Neural cell (in vitro differentiated cells): ENCODE measurements at regions not wholly inside any gene's neighbourhood (a gene's known extent, or its start where the extent isn't known, plus 50 kb on each side); places are given as distances from the start of the nearest gene placed in this dataset.

Experiments used
- H2AFZ ChIP-seq: fragments of 200-600, 300-800 bp; sonication (generic), shearing (Covaris generic); 2 replicates; pipeline ENCODE4 v1.6.0; 2014; ENCODE audit warnings: low read depth, mild to moderate bottlenecking, antibody characterized with exemption, low read length, moderate library complexity
- H3F3A ChIP-seq: fragments of 200-600 bp; shearing (Covaris generic); 2 replicates; pipeline ENCODE4 v1.6.1; 2016; ENCODE audit warnings: mild to moderate bottlenecking, moderate library complexity, mixed read lengths, antibody characterized with exemption, low read length; ENCODE audit not compliant: insufficient read depth, poor library complexity, severe bottlenecking
- H3K27ac ChIP-seq: fragments of 200-600, 300-800 bp; sonication (generic), shearing (Covaris generic); 2 replicates; pipeline ENCODE4 v1.5.1; 2014; ENCODE audit warnings: mild to moderate bottlenecking, low read length, moderate library complexity
- H3K27me3 ChIP-seq: fragments of 300-800, 200-600 bp; sonication (generic), shearing (Covaris generic); 2 replicates; pipeline ENCODE4 v1.6.0; 2014; ENCODE audit warnings: mild to moderate bottlenecking, low read depth, low read length, moderate library complexity; ENCODE audit not compliant: insufficient read depth
- H3K36me3 ChIP-seq: fragments of 300-800, 200-600 bp; sonication (generic), shearing (Covaris generic); 2 replicates; pipeline ENCODE4 v1.5.1; 2014; ENCODE audit warnings: mild to moderate bottlenecking, antibody characterized with exemption, low read length, moderate library complexity; ENCODE audit not compliant: insufficient read depth
- H3K4me2 ChIP-seq: fragments of 300-800, 200-600 bp; sonication (generic), shearing (Covaris generic); 2 replicates; pipeline ENCODE4 v1.6.0; 2014; ENCODE audit warnings: mild to moderate bottlenecking, low read length
- H3K4me3 ChIP-seq: fragments of 300-800, 200-600 bp; sonication (generic), shearing (Covaris generic); 2 replicates; pipeline ENCODE4 v1.5.1; 2014; ENCODE audit warnings: mild to moderate bottlenecking, low read length, moderate library complexity
- H3K79me2 ChIP-seq: fragments of 200-600 bp; shearing (Covaris generic); replicated peaks from 2 replicates; pipeline ENCODE4 v1.6.0; 2014; ENCODE audit warnings: mild to moderate bottlenecking, low read length, moderate library complexity; ENCODE audit not compliant: insufficient read depth
- H3K9ac ChIP-seq: fragments of 300-800, 200-600 bp; sonication (generic), shearing (Covaris generic); 2 replicates; pipeline ENCODE4 v1.6.1; 2016; ENCODE audit warnings: mild to moderate bottlenecking, low read length, mixed read lengths
- H3K9me2 ChIP-seq: fragments of 200-600 bp; shearing (Covaris generic); 2 replicates; pipeline ENCODE4 v1.6.1; 2016; ENCODE audit warnings: mild to moderate bottlenecking, low read length, mixed read lengths; ENCODE audit not compliant: insufficient read depth
- H3K9me3 ChIP-seq: fragments of 200-600, 300-800 bp; sonication (generic), shearing (Covaris generic); 2 replicates; pipeline ENCODE4 v1.6.1; 2016; ENCODE audit warnings: mild to moderate bottlenecking, mixed run types, low read length, moderate library complexity, mixed read lengths
- H4K20me1 ChIP-seq: fragments of 200-600 bp; shearing (Covaris generic); 2 replicates; pipeline ENCODE4 v1.6.1; 2016; ENCODE audit warnings: mild to moderate bottlenecking, mixed run types; ENCODE audit not compliant: insufficient read depth
- EP300 ChIP-seq: fragments of 450-650 bp; conservative IDR thresholded peaks from 2 replicates; pipeline ENCODE4 v1.6.1; 2014; ENCODE audit warnings: antibody characterized with exemption, mild to moderate bottlenecking, moderate library complexity; ENCODE audit not compliant: poor library complexity, severe bottlenecking
- EZH2 ChIP-seq: fragments of 200-600, 300-800 bp; shearing (Covaris generic), sonication (generic); IDR thresholded peaks from 2 replicates; pipeline ENCODE4 v1.6.1; 2014; ENCODE audit warnings: antibody characterized with exemption, low read length, borderline replicate concordance, mild to moderate bottlenecking; ENCODE audit not compliant: insufficient read depth, poor library complexity, severe bottlenecking
- MXI1 ChIP-seq: fragments of 450-650 bp; conservative IDR thresholded peaks from 2 replicates; pipeline ENCODE4 v1.6.1; 2014; ENCODE audit warnings: antibody characterized with exemption, mild to moderate bottlenecking; ENCODE audit not compliant: poor library complexity, severe bottlenecking
- POLR2AphosphoS5 ChIP-seq: IDR thresholded peaks from 2 replicates; pipeline ENCODE4 v1.6.1; 2012
- RAD21 ChIP-seq: fragments of 450-650 bp; conservative IDR thresholded peaks from 2 replicates; pipeline ENCODE4 v1.6.1; 2014; ENCODE audit warnings: antibody characterized with exemption, mild to moderate bottlenecking, moderate library complexity
- SMC3 ChIP-seq: fragments of 450-650 bp; conservative IDR thresholded peaks from 2 replicates; pipeline ENCODE4 v1.6.1; 2014; ENCODE audit warnings: antibody characterized with exemption, mild to moderate bottlenecking, moderate library complexity; ENCODE audit not compliant: poor library complexity
- TAF1 ChIP-seq: IDR thresholded peaks from 2 replicates; pipeline ENCODE4 v1.6.1; 2012; ENCODE audit warnings: low read depth
- TF ChIP-seq, protein P1 (sequence below): IDR thresholded peaks from 2 replicates; pipeline ENCODE4 v1.6.1; 2012; ENCODE audit warnings: borderline replicate concordance
- TF ChIP-seq, protein P2 (sequence below): fragments of 450-650 bp; IDR thresholded peaks from 2 replicates; pipeline ENCODE4 v1.5.1; 2014; ENCODE audit warnings: antibody characterized with exemption, mild to moderate bottlenecking, moderate library complexity; ENCODE audit not compliant: poor library complexity, severe bottlenecking

DNA sequence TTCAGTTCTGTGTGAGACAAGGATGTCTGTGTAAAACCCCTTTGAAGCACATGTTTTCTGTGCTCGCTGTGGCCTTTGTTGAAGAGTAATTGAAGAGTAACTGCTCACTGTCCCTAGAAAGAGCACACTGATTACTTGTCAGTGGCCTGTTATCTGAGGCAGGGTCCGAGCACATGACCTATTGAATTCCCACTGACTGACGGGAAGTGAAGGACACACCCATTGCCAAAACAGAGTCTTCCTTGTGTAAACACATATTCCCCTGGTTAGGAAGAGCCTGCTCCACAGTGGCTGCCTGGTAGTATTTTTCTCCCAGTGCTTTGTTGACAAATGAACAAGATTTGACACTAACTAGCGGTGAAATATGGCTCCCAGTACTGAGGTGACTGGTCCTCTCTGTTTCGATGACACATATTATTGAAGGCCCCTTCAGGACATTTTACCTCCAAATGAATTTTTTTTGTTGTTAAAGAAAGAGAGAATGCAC, 148.5 kb upstream of the GYPC start:
- H3K9me2 ChIP-seq: no peaks in the 10 kb centered on the region
- H3K27ac ChIP-seq: no peak overlapping the region
- no peak overlapping the region for H3K4me2 ChIP-seq
- H4K20me1 ChIP-seq: no peaks in the 10 kb centered on the region
- no peak overlapping the region for H3K4me3 ChIP-seq
- no peaks in the 10 kb centered on the region for H3K9me3 ChIP-seq
- H2AFZ ChIP-seq: no peak overlapping the region
- no peaks in the 10 kb centered on the region for H3K36me3 ChIP-seq
- H3K9ac ChIP-seq: no peak overlapping the region
- H3K27me3 ChIP-seq: no peaks in the 10 kb centered on the region
- H3K79me2 ChIP-seq: no peaks in the 10 kb centered on the region
- no peak for TF ChIP-seq SMC3
- TF ChIP-seq EP300: no peak
- no peak for TF ChIP-seq MXI1
- TF ChIP-seq, protein P1, sequence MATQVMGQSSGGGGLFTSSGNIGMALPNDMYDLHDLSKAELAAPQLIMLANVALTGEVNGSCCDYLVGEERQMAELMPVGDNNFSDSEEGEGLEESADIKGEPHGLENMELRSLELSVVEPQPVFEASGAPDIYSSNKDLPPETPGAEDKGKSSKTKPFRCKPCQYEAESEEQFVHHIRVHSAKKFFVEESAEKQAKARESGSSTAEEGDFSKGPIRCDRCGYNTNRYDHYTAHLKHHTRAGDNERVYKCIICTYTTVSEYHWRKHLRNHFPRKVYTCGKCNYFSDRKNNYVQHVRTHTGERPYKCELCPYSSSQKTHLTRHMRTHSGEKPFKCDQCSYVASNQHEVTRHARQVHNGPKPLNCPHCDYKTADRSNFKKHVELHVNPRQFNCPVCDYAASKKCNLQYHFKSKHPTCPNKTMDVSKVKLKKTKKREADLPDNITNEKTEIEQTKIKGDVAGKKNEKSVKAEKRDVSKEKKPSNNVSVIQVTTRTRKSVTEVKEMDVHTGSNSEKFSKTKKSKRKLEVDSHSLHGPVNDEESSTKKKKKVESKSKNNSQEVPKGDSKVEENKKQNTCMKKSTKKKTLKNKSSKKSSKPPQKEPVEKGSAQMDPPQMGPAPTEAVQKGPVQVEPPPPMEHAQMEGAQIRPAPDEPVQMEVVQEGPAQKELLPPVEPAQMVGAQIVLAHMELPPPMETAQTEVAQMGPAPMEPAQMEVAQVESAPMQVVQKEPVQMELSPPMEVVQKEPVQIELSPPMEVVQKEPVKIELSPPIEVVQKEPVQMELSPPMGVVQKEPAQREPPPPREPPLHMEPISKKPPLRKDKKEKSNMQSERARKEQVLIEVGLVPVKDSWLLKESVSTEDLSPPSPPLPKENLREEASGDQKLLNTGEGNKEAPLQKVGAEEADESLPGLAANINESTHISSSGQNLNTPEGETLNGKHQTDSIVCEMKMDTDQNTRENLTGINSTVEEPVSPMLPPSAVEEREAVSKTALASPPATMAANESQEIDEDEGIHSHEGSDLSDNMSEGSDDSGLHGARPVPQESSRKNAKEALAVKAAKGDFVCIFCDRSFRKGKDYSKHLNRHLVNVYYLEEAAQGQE: no peak
- TF ChIP-seq, protein P2, sequence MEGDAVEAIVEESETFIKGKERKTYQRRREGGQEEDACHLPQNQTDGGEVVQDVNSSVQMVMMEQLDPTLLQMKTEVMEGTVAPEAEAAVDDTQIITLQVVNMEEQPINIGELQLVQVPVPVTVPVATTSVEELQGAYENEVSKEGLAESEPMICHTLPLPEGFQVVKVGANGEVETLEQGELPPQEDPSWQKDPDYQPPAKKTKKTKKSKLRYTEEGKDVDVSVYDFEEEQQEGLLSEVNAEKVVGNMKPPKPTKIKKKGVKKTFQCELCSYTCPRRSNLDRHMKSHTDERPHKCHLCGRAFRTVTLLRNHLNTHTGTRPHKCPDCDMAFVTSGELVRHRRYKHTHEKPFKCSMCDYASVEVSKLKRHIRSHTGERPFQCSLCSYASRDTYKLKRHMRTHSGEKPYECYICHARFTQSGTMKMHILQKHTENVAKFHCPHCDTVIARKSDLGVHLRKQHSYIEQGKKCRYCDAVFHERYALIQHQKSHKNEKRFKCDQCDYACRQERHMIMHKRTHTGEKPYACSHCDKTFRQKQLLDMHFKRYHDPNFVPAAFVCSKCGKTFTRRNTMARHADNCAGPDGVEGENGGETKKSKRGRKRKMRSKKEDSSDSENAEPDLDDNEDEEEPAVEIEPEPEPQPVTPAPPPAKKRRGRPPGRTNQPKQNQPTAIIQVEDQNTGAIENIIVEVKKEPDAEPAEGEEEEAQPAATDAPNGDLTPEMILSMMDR: no peak
- TF ChIP-seq EZH2: no peak
- TF ChIP-seq RAD21: no peak
- no peak for TF ChIP-seq TAF1
- TF ChIP-seq POLR2AphosphoS5: no peak
- H3F3A ChIP-seq: peaks cover 3% of the 10 kb centered on the region

DNA sequence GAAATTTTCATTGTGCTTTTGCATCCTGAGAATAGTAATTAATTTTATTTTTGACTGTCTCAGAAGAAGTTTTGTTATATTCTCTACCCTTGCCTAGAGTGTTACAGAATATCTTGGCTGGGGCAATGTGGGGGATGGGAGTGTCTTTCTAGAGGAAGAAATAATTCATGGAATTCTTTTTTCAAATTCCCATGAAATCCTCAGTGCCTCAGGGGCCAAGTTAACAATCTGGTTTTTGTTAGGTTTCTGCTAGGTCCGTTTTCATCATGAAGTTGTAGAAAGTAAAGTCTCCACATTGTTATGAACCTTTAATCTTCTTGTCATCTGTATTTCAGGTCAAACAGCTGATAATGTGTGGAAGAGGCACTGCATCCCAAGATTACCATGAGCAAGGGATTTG, 145.6 kb upstream of the GYPC start:
- no peaks in the 10 kb centered on the region for H4K20me1 ChIP-seq
- H3K27me3 ChIP-seq: no peaks in the 10 kb centered on the region
- no peak for TF ChIP-seq MXI1
- TF ChIP-seq TAF1: no peak
- TF ChIP-seq EP300: no peak
- no peak for TF ChIP-seq POLR2AphosphoS5
- no peak for TF ChIP-seq EZH2
- TF ChIP-seq RAD21: no peak
- no peak for TF ChIP-seq SMC3
- TF ChIP-seq, protein P2: no peak
- TF ChIP-seq, protein P1: no peak
- H3K79me2 ChIP-seq: no peaks in the 10 kb centered on the region
- H3K36me3 ChIP-seq: no peaks in the 10 kb centered on the region
- no peaks in the 10 kb centered on the region for H3K9me3 ChIP-seq
- no peak overlapping the region for H3K27ac ChIP-seq
- peaks cover 3% of the 10 kb centered on the region for H3F3A ChIP-seq
- no peaks in the 10 kb centered on the region for H3K9me2 ChIP-seq
- H3K9ac ChIP-seq: no peak overlapping the region
- no peak overlapping the region for H3K4me2 ChIP-seq
- no peak overlapping the region for H3K4me3 ChIP-seq
- H2AFZ ChIP-seq: no peak overlapping the region
